BE2C (cell line): ENCODE measurements at regions not wholly inside any gene's neighbourhood (a gene's known extent, or its start where the extent isn't known, plus 50 kb on each side); places are given as distances from the start of the nearest gene placed in this dataset.

Source experiments
- DNase-seq: peaks from one replicate; pipeline ENCODE4 v3.0.0-alpha.2; 2020
- H3K27me3 ChIP-seq: fragments of 250-450 bp; sonication (Bioruptor Pico); 2 replicates; pipeline ENCODE4 v1.5.1; 2020; ENCODE audit warnings: mild to moderate bottlenecking
- H3K36me3 ChIP-seq: fragments of 250-450 bp; sonication (Bioruptor Pico); 2 replicates; pipeline ENCODE4 v1.5.1; 2020; ENCODE audit warnings: mild to moderate bottlenecking
- H3K4me1 ChIP-seq: fragments of 250-450 bp; sonication (Bioruptor Pico); 2 replicates; pipeline ENCODE4 v1.5.1; 2020
- H3K4me3 ChIP-seq: 2 replicates; pipeline ENCODE4 v1.5.1; 2011; ENCODE audit warnings: low read depth, low read length
- H3K9me3 ChIP-seq: fragments of 250-450 bp; sonication (Bioruptor Pico); 2 replicates; pipeline ENCODE4 v1.5.1; 2020
- CTCF ChIP-seq: IDR thresholded peaks from 2 replicates; pipeline ENCODE4 v1.5.1; 2012; ENCODE audit warnings: mild to moderate bottlenecking, low read depth, low read length

GRCh38 chr1:75992312-75992711 is 60.1 kb upstream of the ASB17 start:
- no peak for TF ChIP-seq CTCF
- DNase-seq: no peak
- H3K4me3 ChIP-seq: no peak overlapping the region
- no peaks in the 10 kb centered on the region for H3K36me3 ChIP-seq
- no peaks in the 10 kb centered on the region for H3K27me3 ChIP-seq
- H3K9me3 ChIP-seq: no peaks in the 10 kb centered on the region
- no peaks in the 10 kb centered on the region for H3K4me1 ChIP-seq

GRCh38 chr1:75993661-75994060 is 61.5 kb upstream of the ASB17 start:
- no peak for TF ChIP-seq CTCF
- Histone ChIP-seq H3K4me1 (no peaks in the 10 kb centered on the region), H3K27me3 (no peaks in the 10 kb centered on the region), H3K9me3 (no peaks in the 10 kb centered on the region), H3K36me3 (no peaks in the 10 kb centered on the region), H3K4me3 (no peak overlapping the region)
- no peak for DNase-seq

GRCh38 chr1:75996196-75996595 is 64.0 kb upstream of the ASB17 start:
- Histone ChIP-seq H3K27me3 (no peaks in the 10 kb centered on the region), H3K4me1 (no peaks in the 10 kb centered on the region), H3K36me3 (no peaks in the 10 kb centered on the region), H3K9me3 (no peaks in the 10 kb centered on the region), H3K4me3 (no peak overlapping the region)
- no peak for TF ChIP-seq CTCF
- DNase-seq: no peak

GRCh38 chr1:75999034-75999433 is 66.8 kb upstream of the ASB17 start:
- DNase-seq: no peak
- H3K9me3 ChIP-seq: no peaks in the 10 kb centered on the region
- no peaks in the 10 kb centered on the region for H3K36me3 ChIP-seq
- H3K27me3 ChIP-seq: no peaks in the 10 kb centered on the region
- no peak for TF ChIP-seq CTCF
- H3K4me3 ChIP-seq: no peak overlapping the region
- H3K4me1 ChIP-seq: no peaks in the 10 kb centered on the region

GRCh38 chr1:76003946-76004345 is 70.6 kb upstream of the ST6GALNAC3 start:
- DNase-seq: no peak
- H3K9me3 ChIP-seq: no peaks in the 10 kb centered on the region
- H3K4me3 ChIP-seq: no peak overlapping the region
- no peaks in the 10 kb centered on the region for H3K27me3 ChIP-seq
- no peak for TF ChIP-seq CTCF
- H3K4me1 ChIP-seq: no peaks in the 10 kb centered on the region
- H3K36me3 ChIP-seq: no peaks in the 10 kb centered on the region

- H3K4me1 ChIP-seq: no peaks in the 10 kb centered on the region
- H3K36me3 ChIP-seq: no peaks in the 10 kb centered on the region
- H3K4me3 ChIP-seq: no peak overlapping the region
- no peaks in the 10 kb centered on the region for H3K9me3 ChIP-seq
- no peak for DNase-seq
- no peaks in the 10 kb centered on the region for H3K27me3 ChIP-seq
- TF ChIP-seq CTCF: no peak
Measured at GRCh38 chr1:76005765-76006164, 68.8 kb upstream of the ST6GALNAC3 start.
